Motor neuron (in vitro differentiated cells): ENCODE measurements at regions not wholly inside any gene's neighbourhood (a gene's known extent, or its start where the extent isn't known, plus 50 kb on each side); places are given as distances from the start of the nearest gene placed in this dataset.
"Not testable (repeated sequence)": the region's sequence is repeated elsewhere in the genome, so short reads cannot be mapped to it uniquely, and the experiment has no call there.

Source experiments
- ATAC-seq, 8 experiments: fragments of 200-7000 bp; cut with Tn5 transposase; replicated peaks in 6 of 8; 2 replicates each; pipeline ENCODE4 v1.8.0; 2021; ENCODE audit warnings: mild to moderate bottlenecking in 8 of 8, moderate library complexity in 8 of 8
- H3K27ac ChIP-seq, 2 donors: fragments of 250-450 bp; sonication (Bioruptor Pico); 2 replicates each; pipeline ENCODE4 v1.9.0; 2021; ENCODE audit warnings: antibody characterized with exemption in 2 of 2, mild to moderate bottlenecking in 2 of 2, moderate library complexity in 1 of 2
- H3K4me1 ChIP-seq, 2 donors: fragments of 250-450 bp; sonication (Bioruptor Pico); replicated peaks in 1 of 2; 2 replicates each; pipeline ENCODE4 v1.6.1; 2021; ENCODE audit warnings: antibody characterized with exemption in 2 of 2, mild to moderate bottlenecking in 2 of 2, moderate library complexity in 1 of 2
- H3K4me3 ChIP-seq, 5 donors: fragments of 250-450 bp; sonication (Bioruptor Pico); 2 replicates each; pipeline ENCODE4 v1.9.0; 2021; ENCODE audit warnings: antibody characterized with exemption in 5 of 5, mild to moderate bottlenecking in 5 of 5, moderate library complexity in 4 of 5
- WGBS, 10 experiments: fragments of 450-650 bp; shearing (Covaris generic); methylation state at CpG; one replicate each; pipeline ENCODE4 v1.0.0; 2022; 5-methylcytosine and 5-hydroxymethylcytosine counted together
- in situ Hi-C, 9 experiments: fragments of 400-800 bp; cut with MboI; loops; one replicate each; pipeline ENCODE4 v1.15.0; 2021; ENCODE audit warnings: low sequenced_read_pairs in 9 of 9, low pct_unique_long_range_greater_than_20kb in 2 of 9; ENCODE audit not compliant: unreplicated experiment in 9 of 9

GRCh38 chr5:136453199-136453598 is 87.9 kb upstream of the TRPC7 start:
- in situ Hi-C loops: no loop called here
- no peak for ATAC-seq
- no peaks in the 10 kb centered on the region for H3K4me1 ChIP-seq

GRCh38 chr5:136447576-136447975 is 82.2 kb upstream of the TRPC7 start:
- H3K4me3 ChIP-seq, in situ Hi-C loops, H3K27ac ChIP-seq, ATAC-seq, H3K4me1 ChIP-seq: not testable (repeated sequence)
- WGBS, 10 experiments: 0 to 90% (median 55%) methylated on average over 1 to 2 of the region's 2 CpGs

More at GRCh38 chr5:136453199-136453598, 87.9 kb upstream of the TRPC7 start:
- H3K4me3 ChIP-seq: no peak overlapping the region
- no peak overlapping the region for H3K27ac ChIP-seq

DNA sequence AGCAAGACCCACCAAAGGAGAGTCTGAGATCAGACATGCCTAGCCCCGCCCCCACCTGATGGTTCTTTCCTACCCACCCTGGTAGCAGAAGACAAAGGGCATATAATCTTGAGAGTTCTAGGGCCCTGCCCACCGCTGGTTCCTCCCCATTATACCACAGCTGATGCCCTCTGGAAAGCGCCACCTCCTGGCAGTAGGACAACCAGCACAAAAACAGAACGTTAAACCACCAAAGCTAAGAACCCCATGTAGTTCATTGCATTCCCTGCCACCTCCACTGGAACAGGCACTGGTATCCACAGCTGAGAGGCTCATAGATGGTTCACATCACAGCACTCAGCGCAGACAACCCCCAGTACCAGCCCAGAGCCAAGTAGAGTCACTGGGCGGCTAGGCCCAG is 81.2 kb upstream of the TRPC7 start:
- Histone ChIP-seq H3K4me3 (no peak overlapping the region), H3K4me1 (no peaks in the 10 kb centered on the region), H3K27ac (no peak overlapping the region)
- no peak for ATAC-seq
- in situ Hi-C loops: no loop called here
- 31 to 100% (median 74%) methylated on average over 1 to 3 of the region's 6 CpGs; no CpG with 5 or more reads in 4 of the 10 experiments for WGBS, 10 experiments

- H3K4me3 ChIP-seq, H3K27ac ChIP-seq, ATAC-seq, in situ Hi-C loops, H3K4me1 ChIP-seq: not testable (repeated sequence)
- WGBS, 10 experiments: 50 to 88% (median 63%) methylated on average over 1 to 3 of the region's 12 CpGs; no CpG with 5 or more reads in 6 of the 10 experiments
These were observed 78.8 kb upstream of the TRPC7 start for GRCh38 chr5:136444099-136444498.

DNA sequence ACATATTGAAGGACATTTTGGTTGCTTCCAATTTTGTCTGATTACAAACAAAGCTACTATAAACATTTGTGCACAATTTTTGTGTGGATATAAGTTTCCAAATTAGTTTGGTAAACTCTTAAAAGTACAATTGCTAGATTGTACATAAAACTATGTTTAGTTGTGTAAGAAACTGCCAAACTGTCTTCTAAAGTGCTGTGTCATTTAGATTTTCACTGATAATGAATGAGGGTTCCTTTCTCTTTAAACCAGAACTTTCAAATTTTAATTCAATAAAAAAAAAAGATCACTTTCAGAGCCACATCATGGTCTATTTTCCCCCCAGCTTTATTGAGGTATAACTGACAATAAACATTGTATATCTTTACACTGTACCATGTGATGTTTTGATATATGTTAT is 74.0 kb upstream of the TRPC7 start:
- ATAC-seq: no peak

DNA sequence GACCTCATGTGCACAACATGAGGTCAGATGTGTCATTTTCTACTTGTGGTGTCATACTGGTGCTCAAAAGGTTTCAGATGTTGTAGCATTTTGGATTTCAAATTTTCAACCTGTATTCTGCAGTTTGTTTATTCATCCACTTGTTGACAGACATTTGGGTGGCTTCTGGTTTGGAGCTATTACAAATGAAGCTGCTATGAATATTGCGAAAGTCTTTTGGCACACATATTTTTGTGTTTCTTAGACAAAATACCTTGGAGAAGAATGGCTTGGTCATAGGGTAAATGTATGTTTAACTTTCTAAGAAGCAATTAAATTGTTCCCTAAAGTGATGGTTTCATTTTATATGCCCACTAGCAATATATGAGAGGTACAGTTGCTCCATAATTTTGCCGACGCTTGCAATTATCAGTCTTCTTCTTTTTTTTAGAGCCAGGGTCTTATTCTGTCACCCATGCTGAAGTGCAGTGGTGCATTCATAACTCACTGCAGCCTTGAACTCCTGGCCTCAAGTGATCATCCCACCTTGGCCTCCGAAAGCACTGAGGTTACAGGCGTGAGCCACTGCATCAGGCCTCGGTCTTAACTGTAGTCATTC is 70.7 kb upstream of the TRPC7 start:
- Histone ChIP-seq H3K27ac (no peak overlapping the region), H3K4me1 (no peaks in the 10 kb centered on the region), H3K4me3 (no peak overlapping the region)
- in situ Hi-C loops: loop anchor here in 1 of 9 experiments (10.0 kb wide), 1 partner anchor 249 kb away; no protein-coding TSS in a partner anchor
- whole genome bisulfite sequencing, 10 experiments: 58 to 94% (median 90%) methylated on average over 1 to 6 of the region's 6 CpGs
- peak in 2 of 8 experiments; percentile 50 to 67 for ATAC-seq

More for the DNA sequence above, 74.0 kb upstream of the TRPC7 start:
- no peaks in the 10 kb centered on the region for H3K4me1 ChIP-seq
- in situ Hi-C loops: loop anchor here in 1 of 9 experiments (10.0 kb wide), 1 partner anchor 245 kb away; no protein-coding TSS in a partner anchor
- H3K4me3 ChIP-seq: no peak overlapping the region
- no peak overlapping the region for H3K27ac ChIP-seq

- WGBS, 10 experiments: 16 to 100% (median 74%) methylated on average over 1 to 3 of the region's 3 CpGs; no CpG with 5 or more reads in 2 of the 10 experiments
- in situ Hi-C loops: loop anchor here in 1 of 9 experiments (10.0 kb wide), 1 partner anchor 250 kb away; no protein-coding TSS in a partner anchor
- Histone ChIP-seq H3K27ac (no peak overlapping the region), H3K4me3 (no peak overlapping the region), H3K4me1 (no peaks in the 10 kb centered on the region)
- no peak for ATAC-seq
These were observed 69.5 kb upstream of the TRPC7 start for GRCh38 chr5:136434795-136435194.

- 0 to 100% (median 58%) methylated on average over 1 to 2 of the region's 2 CpGs; no CpG with 5 or more reads in 6 of the 10 experiments for WGBS, 10 experiments
- no peak for ATAC-seq
- in situ Hi-C loops: loop anchor here in 1 of 9 experiments (10.0 kb wide), 1 partner anchor 252 kb away; no protein-coding TSS in a partner anchor
These were observed 67.4 kb upstream of the TRPC7 start for GRCh38 chr5:136432705-136433104.

GRCh38 chr5:136430081-136430480 is 64.7 kb upstream of the TRPC7 start:
- Histone ChIP-seq H3K27ac (no peak overlapping the region), H3K4me3 (no peak overlapping the region), H3K4me1 (no peaks in the 10 kb centered on the region)
- in situ Hi-C loops: loop anchor here in 1 of 9 experiments (10.0 kb wide), 1 partner anchor 255 kb away; no protein-coding TSS in a partner anchor
- ATAC-seq: no peak

More at GRCh38 chr5:136432705-136433104, 67.4 kb upstream of the TRPC7 start:
- Histone ChIP-seq H3K4me1 (no peaks in the 10 kb centered on the region), H3K27ac (no peak overlapping the region), H3K4me3 (no peak overlapping the region)

DNA sequence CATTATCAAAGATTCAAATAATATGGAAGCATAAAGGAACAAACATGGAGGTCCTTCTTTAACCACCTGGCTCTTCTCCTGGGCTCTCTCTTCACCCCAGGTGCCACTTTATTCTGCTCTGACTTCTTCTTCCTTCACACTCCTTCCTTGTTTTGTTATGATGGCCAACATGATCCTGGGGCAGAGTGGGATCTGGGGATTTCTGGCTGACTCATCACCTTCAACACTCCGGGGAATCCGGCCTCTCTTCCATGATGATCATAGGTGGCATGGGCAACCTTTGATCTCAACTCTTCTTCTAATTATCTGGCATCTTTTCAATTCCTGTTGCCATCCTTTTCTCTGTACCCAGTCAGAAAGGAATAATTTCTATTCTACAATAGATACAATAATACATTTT is 62.1 kb upstream of the TRPC7 start:
- in situ Hi-C loops: no loop called here
- Histone ChIP-seq H3K4me1 (peaks cover 0 to 2% of the 10 kb centered on the region in 2 donors), H3K4me3 (no peak overlapping the region), H3K27ac (no peak overlapping the region)
- no peak for ATAC-seq
- WGBS, 10 experiments: 20 to 100% (median 92%) methylated on average over 2 of the region's 2 CpGs; no CpG with 5 or more reads in 2 of the 10 experiments

DNA sequence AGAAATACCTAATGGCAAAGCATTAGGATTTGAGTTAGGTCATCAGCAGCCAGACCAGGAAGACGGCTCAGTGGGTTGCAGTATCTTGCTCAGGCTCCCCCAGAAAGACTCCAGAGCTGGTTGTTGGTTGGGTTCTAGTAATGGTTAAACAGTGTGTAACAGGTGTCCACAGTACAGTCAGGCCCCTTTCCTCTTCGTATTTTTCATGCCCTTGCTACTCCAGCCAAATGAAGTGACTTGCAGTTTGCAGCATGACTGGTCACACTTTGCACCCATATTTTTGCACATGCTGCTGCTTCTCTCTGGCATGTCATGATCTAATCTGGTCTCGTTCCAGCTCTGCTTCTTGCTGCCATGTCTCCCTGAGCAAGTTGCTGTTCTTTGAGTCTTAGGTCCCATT is 60.6 kb upstream of the TRPC7 start:
- in situ Hi-C loops: no loop called here
- 20 to 83% (median 64%) methylated on average over 1 to 2 of the region's 3 CpGs; no CpG with 5 or more reads in 2 of the 10 experiments for WGBS, 10 experiments

DNA sequence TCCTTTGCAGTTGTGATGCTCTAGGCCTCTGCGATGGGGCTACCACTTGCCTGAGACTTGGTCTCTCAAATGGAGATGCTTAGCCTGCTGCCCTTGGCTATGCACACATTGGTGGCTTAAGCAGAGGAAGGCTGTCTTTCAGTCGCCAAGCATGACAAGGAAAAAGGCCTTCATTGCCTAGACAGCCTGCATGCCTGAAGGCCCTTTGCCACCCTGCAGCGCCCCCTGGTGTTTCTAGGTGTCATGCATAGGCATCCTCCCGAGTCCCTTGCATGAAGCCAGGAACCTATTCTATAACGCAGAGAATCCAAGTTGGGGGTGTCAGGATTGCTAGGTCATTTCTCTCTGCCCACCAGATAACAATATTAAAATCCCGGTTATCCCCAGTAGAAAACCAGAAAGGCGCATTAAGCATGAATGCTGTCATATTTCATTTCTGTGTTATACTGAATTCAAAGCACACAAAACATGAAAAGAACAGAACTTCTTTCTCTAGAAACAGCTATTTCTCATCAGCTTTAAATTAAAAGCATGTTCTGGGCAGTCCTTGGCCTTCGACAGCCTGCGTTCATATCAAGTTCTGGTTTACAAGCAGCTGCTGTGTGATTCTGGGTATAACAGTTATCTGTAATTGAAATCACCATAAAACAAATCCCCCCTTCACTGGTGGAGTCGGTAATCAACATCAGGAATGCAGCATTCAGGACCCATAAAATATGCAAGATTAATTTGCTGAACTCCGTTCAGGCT is 59.7 kb upstream of the TRPC7 start:
- Histone ChIP-seq H3K4me1 (peaks cover 12 to 16% of the 10 kb centered on the region in 2 donors), H3K27ac (no peak overlapping the region), H3K4me3 (no peak overlapping the region)
- peak; percentile 51 to 83 (median 60) for ATAC-seq
- in situ Hi-C loops: loop anchor here in 2 of 9 experiments (25.0 kb wide), 2 partner anchors 163 to 188 kb away; no protein-coding TSS in a partner anchor
- 0 to 85% (median 44%) methylated on average over 1 to 10 of the region's 11 CpGs; no CpG with 5 or more reads in 1 of the 10 experiments for WGBS, 10 experiments

More for the DNA sequence above, 60.6 kb upstream of the TRPC7 start:
- no peak overlapping the region for H3K4me3 ChIP-seq
- peak in 1 of 8 experiments; percentile 5 for ATAC-seq
- H3K27ac ChIP-seq: no peak overlapping the region
- peaks cover 6 to 10% of the 10 kb centered on the region in 2 donors for H3K4me1 ChIP-seq

DNA sequence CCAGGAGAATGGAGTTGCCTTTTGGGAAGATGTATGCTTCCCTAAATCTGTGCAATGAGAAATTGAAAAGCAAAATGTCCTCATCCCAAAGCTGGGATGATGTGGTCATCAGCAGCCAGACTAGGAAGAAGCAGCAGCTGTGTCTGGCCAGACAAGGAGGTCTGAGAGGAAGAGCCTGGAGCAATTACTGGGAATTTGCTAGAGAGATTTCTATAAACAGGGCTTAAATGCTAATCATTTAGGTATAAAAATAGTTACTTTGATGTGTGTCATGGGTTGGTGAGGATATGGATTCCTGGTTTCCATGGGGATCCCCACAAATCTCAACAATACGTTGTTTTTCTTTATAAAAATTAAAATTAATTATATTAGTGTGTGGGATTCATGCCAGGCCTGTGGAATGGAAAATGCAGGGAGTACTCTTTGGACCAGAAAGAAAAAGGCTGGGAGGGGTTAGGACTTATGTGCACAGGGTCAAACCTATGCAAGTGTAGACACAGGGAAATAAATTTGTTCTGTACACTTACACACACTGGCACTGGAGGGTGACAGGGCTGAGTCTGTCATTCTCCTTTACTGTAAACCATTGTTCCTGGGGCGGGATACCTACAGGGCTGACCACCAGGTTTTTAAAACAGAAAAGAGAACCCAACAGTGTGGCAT is 58.7 kb upstream of the TRPC7 start:
- in situ Hi-C loops: loop anchor here in 2 of 9 experiments (25.0 kb wide), 2 partner anchors 162 to 187 kb away; no protein-coding TSS in a partner anchor
- peak in 3 of 8 experiments; percentile 78 to 82 (median 78) for ATAC-seq
- 13 to 82% (median 42%) methylated on average over 1 to 2 of the region's 2 CpGs; no CpG with 5 or more reads in 2 of the 10 experiments for WGBS, 10 experiments
- H3K4me1 ChIP-seq: peaks cover 18 to 25% of the 10 kb centered on the region in 2 donors
- H3K27ac ChIP-seq: no peak overlapping the region
- no peak overlapping the region for H3K4me3 ChIP-seq
